Adrenal gland (tissue), 5 donors: ENCODE measurements at regions not wholly inside any gene's neighbourhood (a gene's known extent, or its start where the extent isn't known, plus 50 kb on each side); places are given as distances from the start of the nearest gene placed in this dataset.

Experiments
- POLR2A ChIP-seq, 2 donors: fragments of 450-650 bp; IDR thresholded peaks; one replicate each; pipeline ENCODE4 v1.6.1; 2017; ENCODE audit warnings: antibody characterized with exemption in 2 of 2, mild to moderate bottlenecking in 2 of 2, moderate library complexity in 1 of 2
- TF ChIP-seq, protein P1 (sequence below), 6 experiments: fragments of 450-650 bp in 4 of 6; fragments of 200-600 bp in 2 of 6; sonication (generic) in 1 of 6; IDR thresholded peaks; 1 replicate in 5 of 6; 2 replicates in 1 of 6; pipeline versions ENCODE4 v1.5.1 to v1.8.0; 2016 to 2021; ENCODE audit warnings: antibody characterized with exemption in 6 of 6, mild to moderate bottlenecking in 2 of 6, moderate library complexity in 1 of 6
- donor health status: DM: no; HTN: no; CAD: no.

DNA sequence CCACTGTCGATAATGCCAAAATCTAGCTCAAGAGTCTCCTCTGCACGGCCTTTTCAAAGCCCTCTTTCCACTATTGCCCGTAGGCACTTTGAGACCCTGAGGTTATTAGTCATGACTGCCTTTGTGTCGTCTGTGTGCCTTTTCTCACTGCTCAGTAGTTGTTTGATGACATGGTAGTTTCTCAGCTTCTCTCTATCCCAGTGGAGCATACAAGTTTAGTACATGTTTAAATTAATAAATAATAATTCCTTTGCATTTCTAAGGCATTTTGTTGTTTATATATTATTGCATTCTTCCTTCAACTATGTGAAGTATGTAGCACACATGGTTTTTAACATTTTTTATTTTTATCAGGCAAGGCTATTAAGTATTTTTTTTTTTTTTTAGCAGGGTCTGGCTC lies 458.1 kb downstream of the PCNX1 start:
- TF ChIP-seq, protein P1, sequence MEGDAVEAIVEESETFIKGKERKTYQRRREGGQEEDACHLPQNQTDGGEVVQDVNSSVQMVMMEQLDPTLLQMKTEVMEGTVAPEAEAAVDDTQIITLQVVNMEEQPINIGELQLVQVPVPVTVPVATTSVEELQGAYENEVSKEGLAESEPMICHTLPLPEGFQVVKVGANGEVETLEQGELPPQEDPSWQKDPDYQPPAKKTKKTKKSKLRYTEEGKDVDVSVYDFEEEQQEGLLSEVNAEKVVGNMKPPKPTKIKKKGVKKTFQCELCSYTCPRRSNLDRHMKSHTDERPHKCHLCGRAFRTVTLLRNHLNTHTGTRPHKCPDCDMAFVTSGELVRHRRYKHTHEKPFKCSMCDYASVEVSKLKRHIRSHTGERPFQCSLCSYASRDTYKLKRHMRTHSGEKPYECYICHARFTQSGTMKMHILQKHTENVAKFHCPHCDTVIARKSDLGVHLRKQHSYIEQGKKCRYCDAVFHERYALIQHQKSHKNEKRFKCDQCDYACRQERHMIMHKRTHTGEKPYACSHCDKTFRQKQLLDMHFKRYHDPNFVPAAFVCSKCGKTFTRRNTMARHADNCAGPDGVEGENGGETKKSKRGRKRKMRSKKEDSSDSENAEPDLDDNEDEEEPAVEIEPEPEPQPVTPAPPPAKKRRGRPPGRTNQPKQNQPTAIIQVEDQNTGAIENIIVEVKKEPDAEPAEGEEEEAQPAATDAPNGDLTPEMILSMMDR (IDR thresholded peaks at IDR 0.05): no peak
- no peak for TF ChIP-seq POLR2A (IDR thresholded peaks at IDR 0.05)
